Sigmoid colon (tissue), 4 donors: ENCODE measurements at regions not wholly inside any gene's neighbourhood (a gene's known extent, or its start where the extent isn't known, plus 50 kb on each side); places are given as distances from the start of the nearest gene placed in this dataset.

Experiments used
- EP300 ChIP-seq, 4 donors: sonication (generic); formaldehyde crosslinking; IDR thresholded peaks; one replicate each; pipeline ENCODE4 v1.6.1; 2017; ENCODE audit warnings: antibody characterized with exemption in 4 of 4
- POLR2AphosphoS5 ChIP-seq, 4 donors: sonication (generic); formaldehyde crosslinking; IDR thresholded peaks; one replicate each; pipeline ENCODE4 v1.6.1; 2017; ENCODE audit warnings: antibody characterized with exemption in 4 of 4
- TF ChIP-seq, protein P1 (sequence below), 4 experiments: fragments of 450-650 bp in 3 of 4; fragments of 200-600 bp in 1 of 4; IDR thresholded peaks; one replicate each; pipeline ENCODE4 v1.5.1; 2016 to 2019; ENCODE audit warnings: antibody characterized with exemption in 4 of 4, mild to moderate bottlenecking in 3 of 4, moderate library complexity in 2 of 4

DNA sequence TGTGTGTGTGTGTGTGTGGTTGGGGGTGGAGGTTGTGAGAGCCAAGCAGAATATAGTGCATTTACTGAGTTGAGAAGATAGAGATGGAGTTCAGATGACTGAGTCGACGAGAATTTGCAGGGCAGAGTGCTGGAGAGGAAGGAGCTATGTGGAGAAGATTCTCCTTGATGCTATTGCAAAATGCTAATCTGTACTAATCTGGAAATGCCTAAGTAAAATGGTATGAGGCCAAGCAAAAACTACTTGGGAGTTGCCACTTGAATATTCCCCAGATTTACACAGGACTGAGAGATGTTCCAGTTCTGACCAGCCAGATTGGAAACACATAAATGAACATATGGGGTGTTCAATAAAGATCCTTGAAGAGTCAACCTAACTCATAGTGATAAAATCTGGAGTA lies 316.4 kb downstream of the NSUN3 start:
- TF ChIP-seq, protein P1, sequence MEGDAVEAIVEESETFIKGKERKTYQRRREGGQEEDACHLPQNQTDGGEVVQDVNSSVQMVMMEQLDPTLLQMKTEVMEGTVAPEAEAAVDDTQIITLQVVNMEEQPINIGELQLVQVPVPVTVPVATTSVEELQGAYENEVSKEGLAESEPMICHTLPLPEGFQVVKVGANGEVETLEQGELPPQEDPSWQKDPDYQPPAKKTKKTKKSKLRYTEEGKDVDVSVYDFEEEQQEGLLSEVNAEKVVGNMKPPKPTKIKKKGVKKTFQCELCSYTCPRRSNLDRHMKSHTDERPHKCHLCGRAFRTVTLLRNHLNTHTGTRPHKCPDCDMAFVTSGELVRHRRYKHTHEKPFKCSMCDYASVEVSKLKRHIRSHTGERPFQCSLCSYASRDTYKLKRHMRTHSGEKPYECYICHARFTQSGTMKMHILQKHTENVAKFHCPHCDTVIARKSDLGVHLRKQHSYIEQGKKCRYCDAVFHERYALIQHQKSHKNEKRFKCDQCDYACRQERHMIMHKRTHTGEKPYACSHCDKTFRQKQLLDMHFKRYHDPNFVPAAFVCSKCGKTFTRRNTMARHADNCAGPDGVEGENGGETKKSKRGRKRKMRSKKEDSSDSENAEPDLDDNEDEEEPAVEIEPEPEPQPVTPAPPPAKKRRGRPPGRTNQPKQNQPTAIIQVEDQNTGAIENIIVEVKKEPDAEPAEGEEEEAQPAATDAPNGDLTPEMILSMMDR (IDR thresholded peaks at IDR 0.05), result no peak
- TF ChIP-seq POLR2AphosphoS5 (IDR thresholded peaks at IDR 0.05) (no peak), EP300 (IDR thresholded peaks at IDR 0.05) (no peak)
